GM13976 (cell line): ENCODE measurements at regions not wholly inside any gene's neighbourhood (a gene's known extent, or its start where the extent isn't known, plus 50 kb on each side); places are given as distances from the start of the nearest gene placed in this dataset.

Experiments used
- DNase-seq: peaks from one replicate; pipeline ENCODE4 v3.0.0; 2012; ENCODE audit warnings: low spot score
- CTCF ChIP-seq: IDR thresholded peaks from 2 replicates; pipeline ENCODE4 v1.5.1; 2012; ENCODE audit warnings: borderline replicate concordance, mild to moderate bottlenecking; ENCODE audit not compliant: insufficient read depth; ENCODE audit errors: extremely low read depth, missing control alignments, control extremely low read depth
- in situ Hi-C: fragments of 300-500 bp; cut with MboI; formaldehyde crosslinking; loops from one replicate; pipeline ENCODE4 v1.12.0; 2022; ENCODE audit warnings: low sequenced_read_pairs, mixed read lengths, inconsistent platforms; ENCODE audit not compliant: unreplicated experiment

DNA sequence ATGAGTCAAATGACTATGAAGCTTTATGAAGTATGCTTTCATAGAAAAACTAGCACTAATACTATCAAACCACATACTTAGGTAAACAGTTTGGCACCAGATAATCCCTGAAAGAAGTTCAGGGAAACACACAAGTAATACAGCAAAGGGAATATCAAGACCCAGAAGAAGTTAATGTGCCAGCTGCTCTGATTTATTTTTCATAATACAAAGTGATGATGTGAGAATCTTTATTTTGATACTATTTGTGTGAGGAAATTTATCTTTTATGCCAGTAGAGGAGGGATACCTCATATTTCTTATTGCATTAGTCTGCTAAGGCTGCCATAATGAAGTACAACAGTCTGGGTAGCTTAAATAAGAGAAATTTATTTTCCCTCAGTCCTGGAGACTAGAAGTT, 67.7 kb upstream of the ANO3 start:
- in situ Hi-C loops: no loop called here
- no peak for TF ChIP-seq CTCF
- DNase-seq: no peak

DNA sequence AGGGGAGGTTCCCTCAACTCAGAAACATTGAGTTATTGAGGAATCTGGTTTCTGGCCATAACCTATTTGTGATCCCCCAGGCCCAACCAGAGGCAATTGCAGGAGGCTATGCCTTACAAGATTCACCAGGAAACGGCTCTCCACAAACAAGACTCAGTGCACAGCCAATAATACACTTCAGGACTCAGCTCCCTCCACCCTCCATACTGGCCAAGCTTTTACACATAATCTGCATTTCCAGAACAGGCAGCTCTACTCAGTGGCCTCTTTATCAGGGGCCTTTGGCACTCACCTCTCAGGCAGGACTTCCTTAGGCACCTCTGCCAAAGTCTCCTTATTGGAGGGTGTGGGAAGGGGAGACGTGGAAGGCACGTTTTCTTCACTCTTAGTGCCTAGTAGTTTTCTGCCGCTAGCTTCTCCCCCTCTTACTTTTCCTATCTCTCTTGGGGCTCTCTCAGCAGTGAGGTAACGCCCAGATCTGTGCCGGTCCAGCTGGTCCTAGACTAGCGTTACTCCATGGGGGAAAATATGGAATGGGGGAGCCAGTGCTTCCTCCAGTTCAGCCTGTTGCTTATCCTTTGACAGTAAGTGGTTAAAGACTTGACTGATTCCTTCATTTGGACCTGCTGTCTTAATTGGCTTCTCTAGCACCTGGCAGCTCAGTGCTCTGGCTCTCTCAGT, 62.8 kb upstream of the ANO3 start:
- TF ChIP-seq CTCF: no peak
- DNase-seq: no peak
- in situ Hi-C loops: no loop called here

DNA sequence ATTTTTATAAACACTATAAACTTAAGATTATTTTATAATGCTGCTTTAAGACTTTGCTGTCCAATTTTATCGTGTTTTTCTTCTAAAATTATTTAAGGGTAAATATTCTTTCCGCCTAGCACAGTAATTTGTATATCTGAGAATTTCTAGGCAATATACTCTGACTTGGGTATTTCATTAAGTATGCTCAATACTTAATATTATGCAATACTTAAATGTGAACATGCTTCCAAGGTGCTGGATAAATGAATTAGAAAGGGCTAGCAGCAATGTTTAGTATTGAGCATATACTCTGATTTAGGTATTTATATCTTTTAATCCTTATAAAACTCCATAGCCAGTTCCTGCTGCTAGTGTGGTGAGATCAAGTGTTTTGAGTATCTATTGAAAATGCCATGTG, 60.3 kb upstream of the ANO3 start:
- no peak for TF ChIP-seq CTCF
- in situ Hi-C loops: no loop called here
- DNase-seq: no peak

DNA sequence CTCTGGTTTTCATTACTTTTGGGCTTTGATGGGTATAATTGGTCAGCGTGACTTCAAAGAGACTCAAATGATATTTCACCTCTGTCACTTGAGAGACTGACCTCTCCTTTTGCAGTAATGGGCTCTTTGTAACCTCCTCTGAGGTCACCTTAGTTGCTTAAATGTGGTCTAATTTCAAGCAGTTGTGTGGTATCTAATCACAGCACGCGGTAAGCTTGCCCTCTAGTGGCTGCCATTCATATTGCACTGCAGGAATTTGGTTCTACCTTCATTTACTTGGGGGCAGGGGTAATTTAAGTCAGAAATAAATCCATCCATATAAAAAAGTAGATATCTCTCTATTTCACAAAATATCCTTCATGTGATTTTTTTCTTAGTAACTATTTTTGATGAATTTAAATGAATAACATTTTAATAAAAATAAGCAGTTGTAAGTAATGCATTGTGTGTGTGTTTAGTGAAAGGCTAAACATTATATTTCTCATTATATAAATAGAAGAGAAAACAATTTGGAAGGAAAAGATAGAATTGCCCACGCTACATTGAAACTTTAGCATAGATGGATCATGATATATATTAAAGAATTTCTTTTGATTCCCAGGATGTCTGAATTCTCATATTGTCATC, 55.0 kb upstream of the ANO3 start:
- DNase-seq: peak; percentile 18
- TF ChIP-seq CTCF: peak; percentile 88
- in situ Hi-C loops: no loop called here

GRCh38 chr11:26278354-26278753, 53.6 kb upstream of the ANO3 start:
- in situ Hi-C loops: no loop called here
- TF ChIP-seq CTCF: no peak
- no peak for DNase-seq
